ENCODE measurements at regions not wholly inside any gene's neighbourhood (a gene's known extent, or its start where the extent isn't known, plus 50 kb on each side); places are given as distances from the start of the nearest gene placed in this dataset.

- TF ChIP-seq NFE2L2 (IDR thresholded peaks at IDR 0.05; ENCODE audit: low read depth, low read length) = no peak
- TF ChIP-seq, protein P1, sequence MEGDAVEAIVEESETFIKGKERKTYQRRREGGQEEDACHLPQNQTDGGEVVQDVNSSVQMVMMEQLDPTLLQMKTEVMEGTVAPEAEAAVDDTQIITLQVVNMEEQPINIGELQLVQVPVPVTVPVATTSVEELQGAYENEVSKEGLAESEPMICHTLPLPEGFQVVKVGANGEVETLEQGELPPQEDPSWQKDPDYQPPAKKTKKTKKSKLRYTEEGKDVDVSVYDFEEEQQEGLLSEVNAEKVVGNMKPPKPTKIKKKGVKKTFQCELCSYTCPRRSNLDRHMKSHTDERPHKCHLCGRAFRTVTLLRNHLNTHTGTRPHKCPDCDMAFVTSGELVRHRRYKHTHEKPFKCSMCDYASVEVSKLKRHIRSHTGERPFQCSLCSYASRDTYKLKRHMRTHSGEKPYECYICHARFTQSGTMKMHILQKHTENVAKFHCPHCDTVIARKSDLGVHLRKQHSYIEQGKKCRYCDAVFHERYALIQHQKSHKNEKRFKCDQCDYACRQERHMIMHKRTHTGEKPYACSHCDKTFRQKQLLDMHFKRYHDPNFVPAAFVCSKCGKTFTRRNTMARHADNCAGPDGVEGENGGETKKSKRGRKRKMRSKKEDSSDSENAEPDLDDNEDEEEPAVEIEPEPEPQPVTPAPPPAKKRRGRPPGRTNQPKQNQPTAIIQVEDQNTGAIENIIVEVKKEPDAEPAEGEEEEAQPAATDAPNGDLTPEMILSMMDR (conservative IDR thresholded peaks at IDR 0.05; ENCODE audit: low read depth, low read length) = no peak
- TF ChIP-seq RFX5 (IDR thresholded peaks at IDR 0.05; ENCODE audit: low read depth, low read length) = no peak
- no peak for TF ChIP-seq POLR2A (IDR thresholded peaks at IDR 0.05; ENCODE audit: low read depth, low read length)
- TF ChIP-seq CEBPB (IDR thresholded peaks at IDR 0.05; ENCODE audit: low read depth, low read length) = no peak
- TF ChIP-seq USF2 (IDR thresholded peaks at IDR 0.05; ENCODE audit: low read depth, low read length) = no peak
Observed at GRCh38 chr5:63573380-63573779, 388.9 kb downstream of the HTR1A start.

All from IMR-90 (cell line).